PC-9 (cell line): ENCODE measurements at regions not wholly inside any gene's neighbourhood (a gene's known extent, or its start where the extent isn't known, plus 50 kb on each side); places are given as distances from the start of the nearest gene placed in this dataset.

Experiments
- BruUV-seq: library from RNA; stranded (reverse); fragments of 400-500 nt; replicated peaks from 2 replicates; lab custom pipeline; 2021; lab: Mats Ljungman, UMichigan
- CTCF ChIA-PET: fragments of 300-600 bp; sonication (Branson Sonifier 250); formaldehyde crosslinking; loops from one replicate; lab custom pipeline; 2022; ENCODE audit warnings: antibody characterized with exemption; lab: Charles Lee
- POLR2A ChIA-PET: fragments of 300-600 bp; sonication (Branson Sonifier 250); formaldehyde crosslinking; loops from one replicate; lab custom pipeline; 2022; ENCODE audit warnings: antibody characterized with exemption; ENCODE audit not compliant: unreplicated experiment; lab: Charles Lee
- DNase-seq, 2 experiments: peaks; one replicate each; pipeline versions ENCODE4 v3.0.0 to v3.0.0-alpha.2; 2015 to 2022; ENCODE audit warnings: mixed read lengths in 1 of 2
- H2AFZ ChIP-seq: fragments of 200-600 bp; sonication (generic); 2 replicates; pipeline ENCODE4 v1.8.1; 2017; ENCODE audit warnings: antibody characterized with exemption
- H3F3A ChIP-seq: fragments of 200-600 bp; sonication (generic); 2 replicates; pipeline ENCODE4 v1.8.1; 2017; ENCODE audit warnings: antibody characterized with exemption, mild to moderate bottlenecking, low read depth; ENCODE audit not compliant: insufficient read depth
- H3K27ac ChIP-seq: fragments of 200-600 bp; sonication (generic); 2 replicates; pipeline ENCODE4 v1.6.1; 2016; ENCODE audit warnings: mixed run types
- H3K27me3 ChIP-seq: fragments of 200-600 bp; sonication (generic); 2 replicates; pipeline ENCODE4 v1.6.1; 2016; ENCODE audit warnings: low read depth, mixed run types; ENCODE audit not compliant: insufficient read depth
- H3K36me3 ChIP-seq: fragments of 200-600 bp; sonication (generic); 2 replicates; pipeline ENCODE4 v1.6.1; 2016; ENCODE audit warnings: low read depth, mixed run types
- H3K4me1 ChIP-seq: fragments of 200-600 bp; sonication (generic); replicated peaks from 2 replicates; pipeline ENCODE4 v1.6.1; 2016; ENCODE audit warnings: mixed run types; ENCODE audit not compliant: insufficient read depth
- H3K4me2 ChIP-seq: fragments of 200-600 bp; sonication (generic); 2 replicates; pipeline ENCODE4 v1.6.1; 2017; ENCODE audit warnings: mixed run types
- H3K4me3 ChIP-seq: fragments of 200-600 bp; sonication (generic); 2 replicates; pipeline ENCODE4 v1.6.1; 2016; ENCODE audit warnings: mixed run types
- H3K79me2 ChIP-seq: fragments of 200-600 bp; sonication (generic); 2 replicates; pipeline ENCODE4 v1.6.1; 2017; ENCODE audit warnings: low read depth, mixed run types
- H3K9me2 ChIP-seq: fragments of 200-600 bp; sonication (generic); 2 replicates; pipeline ENCODE4 v1.8.1; 2017; ENCODE audit warnings: mild to moderate bottlenecking; ENCODE audit not compliant: insufficient read depth
- H3K9me3 ChIP-seq: fragments of 200-600 bp; sonication (generic); 2 replicates; pipeline ENCODE4 v1.8.1; 2016; ENCODE audit warnings: low read depth; ENCODE audit not compliant: insufficient read depth
- H4K20me1 ChIP-seq: fragments of 200-600 bp; sonication (generic); 2 replicates; pipeline ENCODE4 v1.8.1; 2017; ENCODE audit not compliant: insufficient read depth
- EZH2 ChIP-seq: fragments of 200-600 bp; sonication (generic); IDR thresholded peaks from 2 replicates; pipeline ENCODE4 v1.8.0; 2017; ENCODE audit warnings: antibody characterized with exemption, low read depth
- intact Hi-C: fragments of 100-400 bp; cut with micrococcal nuclease; formaldehyde crosslinking; loops from one replicate; pipeline ENCODE4 v1.10.0; 2022; ENCODE audit not compliant: unreplicated experiment
- TF ChIP-seq, protein P1 (sequence below): fragments of 200-600 bp; sonication (generic); conservative IDR thresholded peaks from 2 replicates; pipeline ENCODE4 v1.6.1; 2017; ENCODE audit warnings: mixed run types, antibody characterized with exemption, mild to moderate bottlenecking, moderate library complexity

DNA sequence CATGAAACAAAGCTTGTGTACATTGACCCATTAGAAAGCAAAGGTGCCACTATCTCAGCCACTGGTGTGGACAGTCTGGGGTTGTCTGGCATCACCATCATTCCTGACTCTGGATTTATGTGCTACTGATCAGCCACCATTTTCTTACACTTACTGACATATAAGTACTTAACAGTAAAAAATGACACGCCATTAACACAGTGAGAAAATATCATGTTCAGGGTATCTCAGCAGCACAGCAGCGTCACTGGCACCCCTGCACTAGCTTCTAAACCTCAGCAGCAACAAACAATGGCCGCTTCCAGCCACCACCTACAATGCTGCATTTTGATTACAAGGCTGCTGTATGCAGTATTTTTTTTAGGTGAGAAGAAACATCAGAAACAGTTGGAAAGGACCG lies 253.4 kb upstream of the HDAC4 start:
- intact Hi-C loops, result loop anchor here (5.0 kb wide), 1 partner anchor 112 kb away; no protein-coding TSS in a partner anchor
- POLR2A ChIA-PET, result no interaction called here
- H3K79me2 ChIP-seq, result no peaks in the 10 kb centered on the region
- no peaks in the 10 kb centered on the region for H3K9me2 ChIP-seq
- 0 out of 2 replicates have a peak, but pooled peaks cover 4% of the 10 kb centered on the region for H4K20me1 ChIP-seq
- BruUV-seq, result no TSS peak
- no peaks in the 10 kb centered on the region for H3K36me3 ChIP-seq
- H3K27me3 ChIP-seq, result peaks cover 77% of the 10 kb centered on the region
- no peak for TF ChIP-seq EZH2
- TF ChIP-seq, protein P1, sequence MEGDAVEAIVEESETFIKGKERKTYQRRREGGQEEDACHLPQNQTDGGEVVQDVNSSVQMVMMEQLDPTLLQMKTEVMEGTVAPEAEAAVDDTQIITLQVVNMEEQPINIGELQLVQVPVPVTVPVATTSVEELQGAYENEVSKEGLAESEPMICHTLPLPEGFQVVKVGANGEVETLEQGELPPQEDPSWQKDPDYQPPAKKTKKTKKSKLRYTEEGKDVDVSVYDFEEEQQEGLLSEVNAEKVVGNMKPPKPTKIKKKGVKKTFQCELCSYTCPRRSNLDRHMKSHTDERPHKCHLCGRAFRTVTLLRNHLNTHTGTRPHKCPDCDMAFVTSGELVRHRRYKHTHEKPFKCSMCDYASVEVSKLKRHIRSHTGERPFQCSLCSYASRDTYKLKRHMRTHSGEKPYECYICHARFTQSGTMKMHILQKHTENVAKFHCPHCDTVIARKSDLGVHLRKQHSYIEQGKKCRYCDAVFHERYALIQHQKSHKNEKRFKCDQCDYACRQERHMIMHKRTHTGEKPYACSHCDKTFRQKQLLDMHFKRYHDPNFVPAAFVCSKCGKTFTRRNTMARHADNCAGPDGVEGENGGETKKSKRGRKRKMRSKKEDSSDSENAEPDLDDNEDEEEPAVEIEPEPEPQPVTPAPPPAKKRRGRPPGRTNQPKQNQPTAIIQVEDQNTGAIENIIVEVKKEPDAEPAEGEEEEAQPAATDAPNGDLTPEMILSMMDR, result no peak
- no peaks in the 10 kb centered on the region for H3K4me1 ChIP-seq
- H2AFZ ChIP-seq, result no peak overlapping the region
- no peaks in the 10 kb centered on the region for H3K9me3 ChIP-seq
- CTCF ChIA-PET, result no interaction called here
- H3K4me2 ChIP-seq, result no peak overlapping the region
- H3F3A ChIP-seq, result no peaks in the 10 kb centered on the region
- no peak for DNase-seq
- H3K4me3 ChIP-seq, result no peak overlapping the region
- H3K27ac ChIP-seq, result no peak overlapping the region

DNA sequence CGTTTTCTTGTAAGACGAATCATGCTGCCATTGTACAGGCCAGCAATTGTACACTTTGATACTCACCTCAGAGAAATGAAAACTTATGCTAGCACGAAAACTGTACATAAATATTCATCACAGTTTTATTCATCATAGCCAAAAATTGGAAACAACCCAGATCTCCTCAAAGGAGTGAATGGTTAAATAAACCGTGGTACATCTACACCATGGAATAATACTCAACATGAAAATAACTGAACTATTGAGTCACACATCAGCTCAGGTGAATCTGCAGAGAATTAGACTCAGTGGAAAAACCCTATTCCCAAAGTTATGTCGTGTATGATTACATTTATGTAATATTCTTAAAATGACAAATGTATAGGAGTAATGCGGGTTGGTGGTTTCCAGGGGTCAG lies 251.0 kb upstream of the HDAC4 start:
- H3K27me3 ChIP-seq, result peaks cover 76% of the 10 kb centered on the region
- no peak for DNase-seq
- BruUV-seq, result no TSS peak
- H3K9me3 ChIP-seq, result no peaks in the 10 kb centered on the region
- H3K4me2 ChIP-seq, result no peak overlapping the region
- CTCF ChIA-PET, result no interaction called here
- intact Hi-C loops, result loop anchor here (5.0 kb wide), 1 partner anchor 110 kb away; no protein-coding TSS in a partner anchor
- H3K4me1 ChIP-seq, result no peaks in the 10 kb centered on the region
- H3K9me2 ChIP-seq, result no peaks in the 10 kb centered on the region
- H3K27ac ChIP-seq, result no peak overlapping the region
- 0 out of 2 replicates have a peak, but pooled peaks cover 4% of the 10 kb centered on the region for H4K20me1 ChIP-seq
- POLR2A ChIA-PET, result no interaction called here
- H3K36me3 ChIP-seq, result no peaks in the 10 kb centered on the region
- no peak overlapping the region for H3K4me3 ChIP-seq
- H3K79me2 ChIP-seq, result no peaks in the 10 kb centered on the region
- H2AFZ ChIP-seq, result no peak overlapping the region
- no peak for TF ChIP-seq EZH2
- TF ChIP-seq, protein P1, result no peak
- no peaks in the 10 kb centered on the region for H3F3A ChIP-seq

DNA sequence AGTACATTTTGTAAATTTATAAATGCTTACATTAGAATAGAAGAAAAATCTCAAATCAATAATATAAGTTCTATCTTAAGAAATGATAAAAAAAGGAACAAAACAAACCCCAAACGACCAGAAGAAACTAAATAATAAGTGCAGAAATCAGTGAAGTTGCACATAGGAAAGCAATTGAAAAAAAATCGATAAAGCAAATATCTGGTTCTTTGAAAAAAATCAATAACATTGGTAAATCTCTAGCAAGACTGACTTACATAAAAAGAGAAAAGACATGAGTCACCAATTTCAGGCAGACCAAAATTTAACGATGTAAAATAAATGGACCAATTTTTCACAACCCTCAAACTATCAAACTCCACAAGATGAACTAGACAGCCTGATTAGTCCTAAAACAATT lies 249.9 kb upstream of the HDAC4 start:
- no peak for DNase-seq
- Histone ChIP-seq H3K9me3 (no peaks in the 10 kb centered on the region), H3K27me3 (peaks cover 76% of the 10 kb centered on the region), H3K4me2 (no peak overlapping the region), H3F3A (no peaks in the 10 kb centered on the region), H3K36me3 (no peaks in the 10 kb centered on the region), H3K79me2 (no peaks in the 10 kb centered on the region), H3K9me2 (no peaks in the 10 kb centered on the region), H3K4me3 (no peak overlapping the region), H3K27ac (no peak overlapping the region), H3K4me1 (no peaks in the 10 kb centered on the region), H2AFZ (no peak overlapping the region), H4K20me1 (0 out of 2 replicates have a peak, but pooled peaks cover 4% of the 10 kb centered on the region)
- intact Hi-C loops, result loop anchor here (5.0 kb wide), 1 partner anchor 108 kb away; no protein-coding TSS in a partner anchor
- no peak for TF ChIP-seq EZH2
- TF ChIP-seq, protein P1, result no peak
- POLR2A ChIA-PET, result no interaction called here
- BruUV-seq, result no TSS peak
- CTCF ChIA-PET, result no interaction called here
